LoVo (cell line): ENCODE measurements at regions not wholly inside any gene's neighbourhood (a gene's known extent, or its start where the extent isn't known, plus 50 kb on each side); places are given as distances from the start of the nearest gene placed in this dataset.

Experiments used
- DNase-seq: peaks from one replicate; pipeline ENCODE4 v3.0.0-alpha.2; 2016; ENCODE audit warnings: low spot score

- no peak for DNase-seq
These were observed 683.7 kb upstream of the ID4 start for GRCh38 chr6:19153270-19153980.

GRCh38 chr6:19153981-19154295 is 683.2 kb upstream of the ID4 start:
- no peak for DNase-seq

GRCh38 chr6:19156443-19156842 is 680.7 kb upstream of the ID4 start:
- no peak for DNase-seq

- DNase-seq = no peak
These were observed 679.7 kb upstream of the ID4 start for GRCh38 chr6:19157486-19157885.

GRCh38 chr6:19158586-19158985 is 678.6 kb upstream of the ID4 start:
- DNase-seq = no peak

DNA sequence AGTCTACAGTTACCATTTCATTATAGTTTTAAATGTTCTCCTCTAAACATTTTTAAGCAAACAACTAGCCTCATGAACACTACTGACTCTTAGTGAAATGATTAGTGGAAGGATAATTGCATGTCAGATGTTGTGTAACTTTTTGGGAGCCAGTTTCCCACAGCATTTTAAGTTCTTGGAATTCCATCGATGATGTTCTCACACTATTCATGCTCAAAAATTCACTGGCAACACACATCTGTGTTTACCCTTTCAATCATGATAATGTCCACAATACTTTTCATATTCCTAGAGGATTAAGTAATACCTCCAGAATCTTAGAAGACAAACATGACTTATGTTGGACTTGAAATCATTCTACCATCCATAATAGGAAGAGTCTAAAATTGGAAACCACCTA is 678.1 kb upstream of the ID4 start:
- no peak for DNase-seq

DNA sequence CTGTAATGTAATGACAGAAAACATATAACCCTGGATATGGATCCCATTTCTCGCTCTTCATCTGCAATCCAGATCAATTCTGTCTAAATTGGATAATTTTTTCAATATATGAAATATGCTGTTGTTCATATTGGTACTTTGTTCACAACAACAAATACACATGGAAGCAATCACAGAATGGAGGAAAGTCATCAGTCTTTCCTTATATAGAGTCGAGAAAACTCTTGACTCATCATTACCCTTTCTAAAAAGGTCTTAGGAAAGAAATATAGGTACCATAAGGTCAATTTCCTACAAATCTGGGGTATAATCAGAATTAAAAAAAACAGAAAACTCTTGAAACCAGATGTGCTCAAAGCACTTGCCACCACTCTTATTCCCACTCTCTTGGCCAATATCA is 677.6 kb upstream of the ID4 start:
- DNase-seq = no peak

DNA sequence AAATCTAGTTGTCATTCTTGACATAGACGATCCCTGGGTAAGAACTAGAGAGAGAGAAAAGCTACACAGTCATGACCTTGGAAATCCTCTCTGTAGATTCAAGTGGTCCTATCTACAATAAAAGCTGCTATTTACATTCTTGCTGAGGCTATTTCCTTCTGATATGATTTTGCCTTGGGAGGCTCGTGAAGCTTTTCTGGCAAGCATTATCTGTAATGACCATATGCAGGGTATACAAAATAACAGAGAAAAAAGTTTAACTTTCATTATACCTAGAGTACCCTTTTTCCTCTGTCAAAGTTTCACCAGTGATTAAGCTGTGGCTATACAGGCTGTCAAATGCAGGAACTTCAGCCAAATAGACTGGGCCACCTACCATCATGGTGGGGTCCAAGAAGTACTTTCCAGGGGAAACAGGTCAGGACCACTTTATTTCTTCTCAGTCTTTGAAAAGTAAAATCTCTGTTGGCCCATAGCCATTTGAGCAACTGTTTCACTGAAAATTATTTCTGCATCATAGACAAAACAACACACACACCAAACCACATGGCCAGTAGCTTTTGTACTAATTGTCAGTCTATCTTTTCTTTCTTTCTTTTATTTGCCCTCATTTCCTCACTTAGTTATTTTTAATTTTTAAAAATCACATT is 677.0 kb upstream of the ID4 start:
- no peak for DNase-seq

- no peak for DNase-seq
These were observed 669.9 kb upstream of the ID4 start for GRCh38 chr6:19167251-19167650.

GRCh38 chr6:19169366-19169765 is 667.8 kb upstream of the ID4 start:
- no peak for DNase-seq

- no peak for DNase-seq
These were observed 662.1 kb upstream of the ID4 start for GRCh38 chr6:19175023-19175422.

GRCh38 chr6:19180348-19181072 is 656.7 kb upstream of the ID4 start:
- DNase-seq = no peak

GRCh38 chr6:19181211-19181610 is 656.0 kb upstream of the ID4 start:
- DNase-seq = no peak

DNA sequence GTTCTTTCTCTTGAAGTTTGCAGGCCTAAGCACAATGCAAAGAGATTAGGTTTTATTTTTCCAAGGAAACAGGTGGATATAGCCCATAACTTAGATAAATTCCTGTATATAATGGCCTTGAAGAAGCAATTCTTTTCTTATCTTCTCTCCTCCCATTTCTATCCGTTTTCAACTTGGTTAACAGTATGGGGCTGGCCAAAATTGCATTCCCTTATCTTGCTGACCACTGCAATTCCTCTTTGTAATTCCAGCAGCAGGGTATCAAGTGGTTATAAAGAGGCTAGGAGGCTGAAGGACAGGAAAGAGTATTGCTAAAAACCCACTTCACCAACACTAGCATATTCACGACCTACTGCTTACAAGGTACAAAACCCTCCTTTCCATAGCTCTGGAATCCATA is 643.5 kb upstream of the ID4 start:
- no peak for DNase-seq

DNA sequence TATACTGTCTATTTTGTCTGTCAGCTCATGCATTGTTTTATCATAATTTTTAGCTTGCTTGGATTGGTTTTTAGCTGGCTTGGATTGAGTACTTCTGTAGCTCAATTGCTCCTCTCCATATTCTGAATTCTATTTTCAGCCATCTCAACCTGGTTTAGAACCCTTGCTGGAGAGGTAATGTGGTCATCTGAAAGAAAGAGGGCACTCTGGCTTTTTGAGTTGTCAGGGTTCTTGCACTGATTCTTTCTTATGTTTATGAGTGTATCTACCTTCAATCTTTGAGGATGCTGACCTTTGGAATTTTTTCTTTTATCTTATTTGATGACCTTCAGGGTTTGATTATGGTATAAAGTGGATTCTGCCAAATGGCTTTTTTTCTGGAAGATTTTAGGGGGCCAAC is 632.7 kb upstream of the ID4 start:
- no peak for DNase-seq

DNA sequence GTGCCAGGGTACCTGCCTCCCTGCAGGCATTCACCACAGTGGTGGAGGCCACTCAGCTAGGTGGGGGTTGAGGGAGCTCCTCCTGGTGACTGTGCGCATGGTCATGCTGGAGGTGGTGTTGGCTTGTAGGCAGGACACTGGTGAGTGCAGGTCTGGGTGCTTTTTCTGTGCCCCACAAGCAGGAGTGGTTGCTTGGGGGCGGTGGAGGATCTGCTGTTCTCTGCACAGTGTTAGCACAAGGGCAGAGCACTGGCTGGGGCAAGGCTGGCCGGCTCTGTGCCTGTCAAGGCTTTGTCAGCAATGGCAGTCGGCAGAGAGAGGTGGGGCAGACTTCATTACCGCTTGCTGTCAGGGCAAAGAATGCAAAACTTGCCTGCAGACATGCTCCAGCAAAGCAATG is 632.1 kb upstream of the ID4 start:
- DNase-seq = no peak

DNA sequence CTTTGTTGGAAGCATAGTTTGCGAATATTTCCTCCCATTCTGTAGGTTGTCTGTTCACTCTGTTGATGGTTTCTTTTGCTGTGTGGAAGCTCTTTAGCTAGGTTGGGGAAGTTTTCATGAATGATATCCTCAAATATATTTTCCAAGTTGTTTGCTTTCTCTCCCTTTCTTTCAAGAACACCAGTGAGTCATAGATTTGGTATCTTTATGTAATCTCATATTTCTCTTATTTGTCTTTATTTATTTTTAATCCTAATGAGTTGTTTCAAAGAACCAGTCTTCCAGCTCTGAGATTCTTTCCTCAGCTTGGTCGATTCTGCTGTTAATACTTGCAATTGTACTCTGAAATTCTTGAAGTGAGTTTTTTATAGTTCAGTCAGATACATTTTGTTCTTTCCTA is 628.0 kb upstream of the ID4 start:
- no peak for DNase-seq

- no peak for DNase-seq
These were observed 626.1 kb upstream of the ID4 start for GRCh38 chr6:19210849-19211590.

- DNase-seq = no peak
These were observed 622.9 kb upstream of the ID4 start for GRCh38 chr6:19214231-19214630.

GRCh38 chr6:19219931-19220330 is 617.2 kb upstream of the ID4 start:
- no peak for DNase-seq

DNA sequence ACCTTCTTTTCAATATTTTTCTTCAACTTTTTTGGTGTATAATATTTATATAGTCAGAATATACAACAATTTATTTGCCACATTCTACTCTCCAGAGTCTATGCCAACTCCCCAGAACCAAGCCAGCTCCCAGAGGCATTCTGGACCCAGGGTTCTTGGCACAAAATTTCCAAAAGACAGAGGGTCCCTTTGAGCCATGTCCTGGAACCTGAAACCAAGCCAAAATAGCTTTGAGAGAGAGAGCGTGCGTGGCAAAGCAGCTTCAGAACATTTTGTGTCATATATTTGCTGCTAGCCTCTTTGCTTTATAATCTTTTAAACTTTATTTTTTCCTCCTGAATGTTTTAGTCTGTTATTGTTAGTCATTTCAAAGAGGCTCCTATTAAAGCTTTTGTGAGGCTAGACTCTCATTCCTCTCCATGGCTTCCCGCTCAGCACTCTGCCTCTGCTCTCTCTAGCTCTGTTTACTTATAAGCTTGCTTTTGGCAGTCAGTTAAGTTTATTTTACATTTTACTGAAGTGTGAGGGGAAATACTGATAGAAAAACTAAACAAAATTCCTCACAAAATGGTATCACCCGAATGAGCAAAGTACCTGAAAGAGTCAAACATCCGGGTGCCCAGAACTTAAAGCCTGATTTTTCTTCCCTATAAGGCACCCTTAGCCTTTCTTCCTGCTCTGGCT is 605.1 kb upstream of the ID4 start:
- DNase-seq = no peak

- no peak for DNase-seq
These were observed 591.5 kb upstream of the ID4 start for GRCh38 chr6:19245656-19246055.
